HG02870 (cell line): ENCODE measurements at regions not wholly inside any gene's neighbourhood (a gene's known extent, or its start where the extent isn't known, plus 50 kb on each side); places are given as distances from the start of the nearest gene placed in this dataset.

Experiments
- ATAC-seq: cut with Tn5 transposase; IDR thresholded peaks from one replicate; pipeline ENCODE4 v1.9.1; 2021; ENCODE audit warnings: mild to moderate bottlenecking, moderate library complexity; ENCODE audit not compliant: unreplicated experiment

- no peak for ATAC-seq
These were observed 56.9 kb downstream of the SLITRK6 start for GRCh38 chr13:85742355-85742754.

- ATAC-seq, result no peak
These were observed 58.2 kb downstream of the SLITRK6 start for GRCh38 chr13:85741017-85741416.

GRCh38 chr13:85738696-85739320 is 60.4 kb downstream of the SLITRK6 start:
- no peak for ATAC-seq

GRCh38 chr13:85737952-85738351 is 61.3 kb downstream of the SLITRK6 start:
- ATAC-seq, result no peak

- no peak for ATAC-seq
These were observed 69.9 kb downstream of the SLITRK6 start for GRCh38 chr13:85729296-85729695.

- ATAC-seq, result no peak
These were observed 70.4 kb downstream of the SLITRK6 start for GRCh38 chr13:85728811-85729210.

- no peak for ATAC-seq
These were observed 73.8 kb downstream of the SLITRK6 start for GRCh38 chr13:85725433-85725832.

GRCh38 chr13:85724546-85725432 is 74.4 kb downstream of the SLITRK6 start:
- no peak for ATAC-seq

GRCh38 chr13:85719749-85720148 is 79.5 kb downstream of the SLITRK6 start:
- no peak for ATAC-seq

- no peak for ATAC-seq
These were observed 81.3 kb downstream of the SLITRK6 start for GRCh38 chr13:85717921-85718320.

GRCh38 chr13:85710545-85710944 is 88.7 kb downstream of the SLITRK6 start:
- no peak for ATAC-seq

- ATAC-seq, result no peak
These were observed 89.5 kb downstream of the SLITRK6 start for GRCh38 chr13:85709721-85710120.

- no peak for ATAC-seq
These were observed 90.1 kb downstream of the SLITRK6 start for GRCh38 chr13:85709072-85709471.

GRCh38 chr13:85700906-85701305 is 98.3 kb downstream of the SLITRK6 start:
- ATAC-seq, result no peak

GRCh38 chr13:85698256-85698655 is 101.0 kb downstream of the SLITRK6 start:
- ATAC-seq, result no peak

GRCh38 chr13:85694992-85695391 is 104.2 kb downstream of the SLITRK6 start:
- no peak for ATAC-seq

- no peak for ATAC-seq
These were observed 105.2 kb downstream of the SLITRK6 start for GRCh38 chr13:85693889-85694511.

GRCh38 chr13:85690368-85690767 is 108.9 kb downstream of the SLITRK6 start:
- no peak for ATAC-seq

- no peak for ATAC-seq
These were observed 113.8 kb downstream of the SLITRK6 start for GRCh38 chr13:85685436-85685835.

- no peak for ATAC-seq
These were observed 123.9 kb downstream of the SLITRK6 start for GRCh38 chr13:85675151-85675907.

GRCh38 chr13:85671336-85671735 is 127.9 kb downstream of the SLITRK6 start:
- ATAC-seq, result no peak
